ENCODE measurements at regions not wholly inside any gene's neighbourhood (a gene's known extent, or its start where the extent isn't known, plus 50 kb on each side); places are given as distances from the start of the nearest gene placed in this dataset.

GRCh38 chr5:171678646-171679045, 107.0 kb upstream of the SMIM23 start:
- TF ChIP-seq EZH2phosphoT487 (IDR thresholded peaks at IDR 0.05; ENCODE audit: borderline replicate concordance, low read depth, low read length) = no peak
- no peak for TF ChIP-seq CTCF (conservative IDR thresholded peaks at IDR 0.05; ENCODE audit: low read length)
- CTCF ChIA-PET (ENCODE audit: unreplicated experiment) = no interaction called here
- Histone ChIP-seq H3K4me2 (ENCODE audit: low read length) (no peak overlapping the region), H4K20me1 (ENCODE audit: insufficient read depth, low read length) (no peaks in the 10 kb centered on the region), H2AFZ (ENCODE audit: low read length) (no peak overlapping the region), H3K4me3 (ENCODE audit: low read depth, low read length, poor library complexity, severe bottlenecking) (no peak overlapping the region), H3K4me1 (ENCODE audit: insufficient read depth, low read length, poor library complexity, severe bottlenecking) (no peaks in the 10 kb centered on the region), H3K9me3 (ENCODE audit: low read length) (no peaks in the 10 kb centered on the region), H3K27ac (ENCODE audit: low read depth, low read length, poor library complexity, severe bottlenecking) (no peak overlapping the region), H3K36me3 (ENCODE audit: insufficient read depth, low read length) (no peaks in the 10 kb centered on the region), H3K79me2 (ENCODE audit: insufficient read depth, low read depth, low read length) (no peaks in the 10 kb centered on the region), H3K9me2 (ENCODE audit: insufficient read depth, low read length) (no peaks in the 10 kb centered on the region)
- POLR2A ChIA-PET = no interaction called here
- DNase-seq (ENCODE audit: low spot score) = no peak
- intact Hi-C loops (cut with micrococcal nuclease; ENCODE audit: unreplicated experiment) = no loop called here
- BruUV-seq (replicated peaks) = no TSS peak

DNA sequence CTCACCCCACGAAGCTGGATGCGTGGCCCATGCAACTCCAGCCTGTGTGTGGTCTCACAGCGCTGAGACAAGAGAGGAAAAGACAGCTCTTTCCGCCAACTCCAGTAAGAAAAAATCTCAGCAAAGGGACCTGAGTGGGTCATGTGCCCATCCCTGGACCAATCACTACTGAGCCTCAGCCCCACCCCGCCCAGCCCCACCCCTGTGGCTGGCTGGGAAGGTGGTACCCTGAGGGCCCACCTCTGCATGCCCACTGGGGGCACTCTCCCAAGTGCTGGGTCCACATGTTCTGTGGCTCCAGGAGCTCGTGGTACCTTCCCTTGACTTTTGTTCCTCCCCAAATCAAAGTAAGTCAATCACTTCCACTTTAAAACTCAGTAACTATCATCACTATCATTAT, 105.1 kb upstream of the SMIM23 start:
- BruUV-seq (replicated peaks) = no TSS peak
- Histone ChIP-seq H3K36me3 (ENCODE audit: insufficient read depth, low read length) (no peaks in the 10 kb centered on the region), H3K79me2 (ENCODE audit: insufficient read depth, low read depth, low read length) (no peaks in the 10 kb centered on the region), H4K20me1 (ENCODE audit: insufficient read depth, low read length) (no peaks in the 10 kb centered on the region), H2AFZ (ENCODE audit: low read length) (no peak overlapping the region), H3K4me1 (ENCODE audit: insufficient read depth, low read length, poor library complexity, severe bottlenecking) (no peaks in the 10 kb centered on the region), H3K9me3 (ENCODE audit: low read length) (no peaks in the 10 kb centered on the region), H3K27ac (ENCODE audit: low read depth, low read length, poor library complexity, severe bottlenecking) (no peak overlapping the region), H3K4me2 (ENCODE audit: low read length) (no peak overlapping the region), H3K9me2 (ENCODE audit: insufficient read depth, low read length) (no peaks in the 10 kb centered on the region), H3K4me3 (ENCODE audit: low read depth, low read length, poor library complexity, severe bottlenecking) (no peak overlapping the region)
- no peak for TF ChIP-seq EZH2phosphoT487 (IDR thresholded peaks at IDR 0.05; ENCODE audit: borderline replicate concordance, low read depth, low read length)
- TF ChIP-seq CTCF (conservative IDR thresholded peaks at IDR 0.05; ENCODE audit: low read length) = 0 out of 2 replicates have a peak, but pooled peaks have one; percentile 14
- CTCF ChIA-PET (ENCODE audit: unreplicated experiment) = no interaction called here
- POLR2A ChIA-PET = interaction anchor here (1.0 kb wide), 1 partner anchor 31 kb away, joined by 3 read pairs; no protein-coding TSS in a partner anchor
- DNase-seq (ENCODE audit: low spot score) = no peak
- intact Hi-C loops (cut with micrococcal nuclease; ENCODE audit: unreplicated experiment) = no loop called here

- TF ChIP-seq CTCF (conservative IDR thresholded peaks at IDR 0.05; ENCODE audit: low read length) (no peak), EZH2phosphoT487 (IDR thresholded peaks at IDR 0.05; ENCODE audit: borderline replicate concordance, low read depth, low read length) (no peak)
- CTCF ChIA-PET (ENCODE audit: unreplicated experiment) = no interaction called here
- Histone ChIP-seq H2AFZ (ENCODE audit: low read length) (no peak overlapping the region), H3K4me3 (ENCODE audit: low read depth, low read length, poor library complexity, severe bottlenecking) (no peak overlapping the region), H3K9me3 (ENCODE audit: low read length) (no peaks in the 10 kb centered on the region), H3K79me2 (ENCODE audit: insufficient read depth, low read depth, low read length) (no peaks in the 10 kb centered on the region), H3K4me1 (ENCODE audit: insufficient read depth, low read length, poor library complexity, severe bottlenecking) (no peaks in the 10 kb centered on the region), H3K4me2 (ENCODE audit: low read length) (no peak overlapping the region), H3K36me3 (ENCODE audit: insufficient read depth, low read length) (no peaks in the 10 kb centered on the region), H3K9me2 (ENCODE audit: insufficient read depth, low read length) (no peaks in the 10 kb centered on the region), H3K27ac (ENCODE audit: low read depth, low read length, poor library complexity, severe bottlenecking) (no peak overlapping the region), H4K20me1 (ENCODE audit: insufficient read depth, low read length) (no peaks in the 10 kb centered on the region)
- no peak for DNase-seq (ENCODE audit: low spot score)
- POLR2A ChIA-PET = no interaction called here
- intact Hi-C loops (cut with micrococcal nuclease; ENCODE audit: unreplicated experiment) = no loop called here
- no TSS peak for BruUV-seq (replicated peaks)
Measured at GRCh38 chr5:171681061-171681460, 104.6 kb upstream of the SMIM23 start.

Measured in OCI-LY7 (cell line).